OCI-LY3 (cell line): ENCODE measurements at regions not wholly inside any gene's neighbourhood (a gene's known extent, or its start where the extent isn't known, plus 50 kb on each side); places are given as distances from the start of the nearest gene placed in this dataset.

Experiments used
- H2AFZ ChIP-seq: fragments of 200-600, 300-600 bp; shearing (Covaris generic); 2 replicates; pipeline ENCODE4 v1.6.0; 2014; ENCODE audit warnings: antibody characterized with exemption, low read depth, low read length
- H3K27ac ChIP-seq: fragments of 200-600, 300-600 bp; sonication (generic); 2 replicates; pipeline ENCODE4 v1.5.1; 2014; ENCODE audit warnings: mild to moderate bottlenecking, low read length, moderate library complexity, mixed read lengths
- H3K27me3 ChIP-seq: fragments of 200-600, 300-600 bp; sonication (generic); 2 replicates; pipeline ENCODE4 v1.6.1; 2014; ENCODE audit warnings: low read depth, low read length, mixed read lengths
- H3K36me3 ChIP-seq: fragments of 200-600, 300-600 bp; sonication (generic); replicated peaks from 2 replicates; pipeline ENCODE3; 2014; ENCODE audit warnings: low read depth, low read length, mixed read lengths
- H3K4me1 ChIP-seq: fragments of 300-600, 200-600 bp; sonication (generic); 2 replicates; pipeline ENCODE4 v1.6.1; 2014; ENCODE audit warnings: low read length, mixed read lengths
- H3K4me2 ChIP-seq: fragments of 200-600, 300-600 bp; sonication (generic); 2 replicates; pipeline ENCODE4 v1.6.1; 2014; ENCODE audit warnings: low read length, mixed read lengths
- H3K4me3 ChIP-seq: fragments of 300-600, 200-600 bp; sonication (generic); 2 replicates; pipeline ENCODE4 v1.5.1; 2014; ENCODE audit warnings: antibody characterized with exemption, mild to moderate bottlenecking, low read length, moderate library complexity
- H3K79me2 ChIP-seq: fragments of 300-600, 200-600 bp; shearing (Covaris generic); 2 replicates; pipeline ENCODE4 v1.6.1; 2014; ENCODE audit warnings: mild to moderate bottlenecking, low read length, mixed read lengths
- H3K9ac ChIP-seq: fragments of 300-600, 200-600 bp; shearing (Covaris generic); 2 replicates; pipeline ENCODE4 v1.6.0; 2014; ENCODE audit warnings: mild to moderate bottlenecking, low read length, moderate library complexity
- H3K9me3 ChIP-seq: fragments of 200-600, 300-600 bp; shearing (Covaris generic); 2 replicates; pipeline ENCODE4 v1.6.1; 2014; ENCODE audit warnings: low read length, mixed read lengths; ENCODE audit not compliant: insufficient read depth
- H4K20me1 ChIP-seq: fragments of 200-600, 300-600 bp; sonication (generic); 2 replicates; pipeline ENCODE4 v1.6.1; 2016; ENCODE audit warnings: low read length, mixed read lengths; ENCODE audit not compliant: insufficient read depth
- EZH2phosphoT487 ChIP-seq: fragments of 200-600 bp; shearing (Covaris generic); IDR thresholded peaks from 2 replicates; pipeline ENCODE4 v1.6.1; 2018; ENCODE audit warnings: antibody characterized with exemption, mixed run types, low read depth
- TF ChIP-seq, protein P1 (sequence below): fragments of 200-600, 300-600 bp; sonication (generic); IDR thresholded peaks from 2 replicates; pipeline ENCODE4 v1.5.1; 2014; ENCODE audit warnings: antibody characterized with exemption, low read length, low read depth

- TF ChIP-seq EZH2phosphoT487 = no peak
- TF ChIP-seq, protein P1, sequence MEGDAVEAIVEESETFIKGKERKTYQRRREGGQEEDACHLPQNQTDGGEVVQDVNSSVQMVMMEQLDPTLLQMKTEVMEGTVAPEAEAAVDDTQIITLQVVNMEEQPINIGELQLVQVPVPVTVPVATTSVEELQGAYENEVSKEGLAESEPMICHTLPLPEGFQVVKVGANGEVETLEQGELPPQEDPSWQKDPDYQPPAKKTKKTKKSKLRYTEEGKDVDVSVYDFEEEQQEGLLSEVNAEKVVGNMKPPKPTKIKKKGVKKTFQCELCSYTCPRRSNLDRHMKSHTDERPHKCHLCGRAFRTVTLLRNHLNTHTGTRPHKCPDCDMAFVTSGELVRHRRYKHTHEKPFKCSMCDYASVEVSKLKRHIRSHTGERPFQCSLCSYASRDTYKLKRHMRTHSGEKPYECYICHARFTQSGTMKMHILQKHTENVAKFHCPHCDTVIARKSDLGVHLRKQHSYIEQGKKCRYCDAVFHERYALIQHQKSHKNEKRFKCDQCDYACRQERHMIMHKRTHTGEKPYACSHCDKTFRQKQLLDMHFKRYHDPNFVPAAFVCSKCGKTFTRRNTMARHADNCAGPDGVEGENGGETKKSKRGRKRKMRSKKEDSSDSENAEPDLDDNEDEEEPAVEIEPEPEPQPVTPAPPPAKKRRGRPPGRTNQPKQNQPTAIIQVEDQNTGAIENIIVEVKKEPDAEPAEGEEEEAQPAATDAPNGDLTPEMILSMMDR = no peak
- Histone ChIP-seq H4K20me1 (no peaks in the 10 kb centered on the region), H3K4me1 (no peaks in the 10 kb centered on the region), H3K9ac (no peak overlapping the region), H2AFZ (no peak overlapping the region), H3K79me2 (no peaks in the 10 kb centered on the region), H3K27me3 (no peaks in the 10 kb centered on the region), H3K36me3 (no peaks in the 10 kb centered on the region), H3K9me3 (no peaks in the 10 kb centered on the region), H3K4me3 (no peak overlapping the region), H3K27ac (no peak overlapping the region), H3K4me2 (no peak overlapping the region)
Measured at GRCh38 chrX:117215683-117216082, 752.9 kb upstream of the CT83 start.

DNA sequence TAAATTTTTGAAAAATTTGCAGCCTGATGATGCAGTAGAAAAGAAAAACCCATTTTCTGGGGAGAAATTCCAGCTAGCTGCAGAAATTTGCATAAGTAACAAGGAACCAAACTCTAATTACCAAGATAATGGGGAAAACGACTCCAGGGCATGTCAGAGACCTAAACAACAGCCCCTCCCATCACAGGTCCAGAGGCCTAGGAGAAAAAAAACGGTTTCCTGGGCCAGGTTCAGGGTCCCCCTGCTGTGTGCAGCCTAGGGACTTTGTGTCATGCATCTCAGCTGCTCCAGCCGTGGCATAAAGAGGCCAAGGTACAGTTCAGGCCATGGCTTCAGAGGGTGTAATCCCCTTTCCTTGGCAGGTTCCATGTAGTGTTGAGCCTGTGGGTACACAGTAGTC lies 733.7 kb upstream of the CT83 start:
- H3K36me3 ChIP-seq = no peaks in the 10 kb centered on the region
- no peak overlapping the region for H3K27ac ChIP-seq

DNA sequence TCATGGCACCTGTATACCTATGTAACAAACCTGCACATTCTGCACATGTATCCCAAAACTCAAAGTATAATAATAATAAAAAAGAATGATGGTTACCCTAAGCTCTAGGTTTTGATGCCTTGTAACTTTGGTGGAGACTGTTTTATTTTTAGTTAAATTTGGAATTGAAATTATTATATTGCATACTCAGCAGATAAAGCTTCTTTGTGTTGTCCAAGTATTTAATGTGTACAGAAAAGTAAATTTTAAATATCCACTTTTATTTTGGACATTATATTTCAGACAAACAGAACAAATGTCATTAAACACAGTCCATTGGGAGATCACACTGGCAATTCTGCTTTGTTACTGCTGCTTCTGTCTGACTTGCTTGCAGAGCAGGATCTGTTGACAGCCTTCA lies 684.5 kb upstream of the CT83 start:
- Histone ChIP-seq H3K79me2 (no peaks in the 10 kb centered on the region), H3K4me1 (peaks cover 3% of the 10 kb centered on the region; the same call in 1 of the 2 replicates), H3K9ac (no peak overlapping the region), H3K27me3 (no peaks in the 10 kb centered on the region), H3K9me3 (no peaks in the 10 kb centered on the region), H3K4me2 (no peak overlapping the region), H2AFZ (no peak overlapping the region), H3K36me3 (no peaks in the 10 kb centered on the region), H3K4me3 (no peak overlapping the region), H4K20me1 (no peaks in the 10 kb centered on the region), H3K27ac (no peak overlapping the region)
- TF ChIP-seq EZH2phosphoT487 = no peak

More for the DNA sequence above, 733.7 kb upstream of the CT83 start:
- Histone ChIP-seq H4K20me1 (no peaks in the 10 kb centered on the region), H3K9ac (no peak overlapping the region), H3K4me2 (no peak overlapping the region), H3K79me2 (no peaks in the 10 kb centered on the region), H3K27me3 (no peaks in the 10 kb centered on the region), H2AFZ (no peak overlapping the region), H3K4me3 (no peak overlapping the region), H3K4me1 (peaks cover 11% of the 10 kb centered on the region), H3K9me3 (no peaks in the 10 kb centered on the region)
- TF ChIP-seq, protein P1 = no peak
- no peak for TF ChIP-seq EZH2phosphoT487

- no peak for TF ChIP-seq EZH2phosphoT487
- TF ChIP-seq, protein P1 = no peak
- Histone ChIP-seq H3K4me1 (no peaks in the 10 kb centered on the region), H3K4me2 (no peak overlapping the region)
Measured at GRCh38 chrX:117138070-117138469, 675.3 kb upstream of the CT83 start.

GRCh38 chrX:117134983-117135382 lies 672.2 kb upstream of the CT83 start:
- Histone ChIP-seq H3K4me3 (no peak overlapping the region), H3K9me3 (no peaks in the 10 kb centered on the region), H3K79me2 (no peaks in the 10 kb centered on the region), H2AFZ (no peak overlapping the region), H3K9ac (no peak overlapping the region), H3K36me3 (no peaks in the 10 kb centered on the region), H3K4me2 (no peak overlapping the region), H3K27ac (no peak overlapping the region), H4K20me1 (no peaks in the 10 kb centered on the region), H3K27me3 (no peaks in the 10 kb centered on the region), H3K4me1 (no peaks in the 10 kb centered on the region)
- TF ChIP-seq, protein P1 = no peak
- TF ChIP-seq EZH2phosphoT487 = no peak

More at GRCh38 chrX:117138070-117138469, 675.3 kb upstream of the CT83 start:
- Histone ChIP-seq H3K9me3 (no peaks in the 10 kb centered on the region), H2AFZ (no peak overlapping the region), H3K36me3 (no peaks in the 10 kb centered on the region), H3K4me3 (no peak overlapping the region), H4K20me1 (no peaks in the 10 kb centered on the region), H3K9ac (no peak overlapping the region), H3K79me2 (no peaks in the 10 kb centered on the region), H3K27me3 (no peaks in the 10 kb centered on the region), H3K27ac (no peak overlapping the region)
